ENCODE measurements at regions not wholly inside any gene's neighbourhood (a gene's known extent, or its start where the extent isn't known, plus 50 kb on each side); places are given as distances from the start of the nearest gene placed in this dataset.

GRCh38 chr2:3037196-3038194, 340.1 kb downstream of the EIPR1 start:
- H3K9me3 ChIP-seq (ENCODE audit: control insufficient read depth, insufficient read depth, low read length), result no peaks in the 10 kb centered on the region
- H3F3A ChIP-seq (ENCODE audit: control insufficient read depth, insufficient read depth), result no peaks in the 10 kb centered on the region
- TF ChIP-seq CTCF (IDR thresholded peaks at IDR 0.05; ENCODE audit: low read depth, low read length, poor library complexity, severe bottlenecking) (no peak), EZH2phosphoT487 (IDR thresholded peaks at IDR 0.05; ENCODE audit: borderline replicate concordance, low read length) (no peak)
- H3K79me2 ChIP-seq (ENCODE audit: control insufficient read depth, low read length), result no peaks in the 10 kb centered on the region
- no peaks in the 10 kb centered on the region for H3K27me3 ChIP-seq (ENCODE audit: control insufficient read depth, low read length)
- no peaks in the 10 kb centered on the region for H3K4me1 ChIP-seq (ENCODE audit: control insufficient read depth, low read length)
- no peak overlapping the region for H3K4me2 ChIP-seq (ENCODE audit: low read length)
- no peak overlapping the region for H3K4me3 ChIP-seq (ENCODE audit: low read length)
- no peaks in the 10 kb centered on the region for H3K36me3 ChIP-seq (ENCODE audit: control insufficient read depth, low read length)
- H4K20me1 ChIP-seq (ENCODE audit: control insufficient read depth, insufficient read depth, low read depth, low read length), result no peaks in the 10 kb centered on the region
- H3K9me2 ChIP-seq (replicated peaks; ENCODE audit: control insufficient read depth, low read length), result no peaks in the 10 kb centered on the region
- no peak overlapping the region for H3K27ac ChIP-seq (ENCODE audit: low read depth, low read length)

- H3K4me1 ChIP-seq (ENCODE audit: control insufficient read depth, low read length), result no peaks in the 10 kb centered on the region
- no peaks in the 10 kb centered on the region for H4K20me1 ChIP-seq (ENCODE audit: control insufficient read depth, insufficient read depth, low read depth, low read length)
- H3K36me3 ChIP-seq (ENCODE audit: control insufficient read depth, low read length), result no peaks in the 10 kb centered on the region
- no peak overlapping the region for H3K4me2 ChIP-seq (ENCODE audit: low read length)
- H3K9me2 ChIP-seq (replicated peaks; ENCODE audit: control insufficient read depth, low read length), result no peaks in the 10 kb centered on the region
- no peaks in the 10 kb centered on the region for H3F3A ChIP-seq (ENCODE audit: control insufficient read depth, insufficient read depth)
- H3K4me3 ChIP-seq (ENCODE audit: low read length), result no peak overlapping the region
- H3K27ac ChIP-seq (ENCODE audit: low read depth, low read length), result no peak overlapping the region
- H3K27me3 ChIP-seq (ENCODE audit: control insufficient read depth, low read length), result no peaks in the 10 kb centered on the region
- no peaks in the 10 kb centered on the region for H3K79me2 ChIP-seq (ENCODE audit: control insufficient read depth, low read length)
- TF ChIP-seq CTCF (IDR thresholded peaks at IDR 0.05; ENCODE audit: low read depth, low read length, poor library complexity, severe bottlenecking) (no peak), EZH2phosphoT487 (IDR thresholded peaks at IDR 0.05; ENCODE audit: borderline replicate concordance, low read length) (no peak)
- H3K9me3 ChIP-seq (ENCODE audit: control insufficient read depth, insufficient read depth, low read length), result no peaks in the 10 kb centered on the region
Observed at GRCh38 chr2:3036432-3037125, 341.0 kb downstream of the EIPR1 start.

GRCh38 chr2:3035385-3036050, 342.1 kb downstream of the EIPR1 start:
- H3K4me3 ChIP-seq (ENCODE audit: low read length), result no peak overlapping the region
- TF ChIP-seq EZH2phosphoT487 (IDR thresholded peaks at IDR 0.05; ENCODE audit: borderline replicate concordance, low read length) (no peak), CTCF (IDR thresholded peaks at IDR 0.05; ENCODE audit: low read depth, low read length, poor library complexity, severe bottlenecking) (no peak)
- H3K27ac ChIP-seq (ENCODE audit: low read depth, low read length), result no peak overlapping the region
- H3K4me2 ChIP-seq (ENCODE audit: low read length), result no peak overlapping the region
- H4K20me1 ChIP-seq (ENCODE audit: control insufficient read depth, insufficient read depth, low read depth, low read length), result no peaks in the 10 kb centered on the region
- no peaks in the 10 kb centered on the region for H3K9me2 ChIP-seq (replicated peaks; ENCODE audit: control insufficient read depth, low read length)
- H3K4me1 ChIP-seq (ENCODE audit: control insufficient read depth, low read length), result no peaks in the 10 kb centered on the region
- H3K79me2 ChIP-seq (ENCODE audit: control insufficient read depth, low read length), result no peaks in the 10 kb centered on the region
- H3F3A ChIP-seq (ENCODE audit: control insufficient read depth, insufficient read depth), result no peaks in the 10 kb centered on the region
- H3K36me3 ChIP-seq (ENCODE audit: control insufficient read depth, low read length), result no peaks in the 10 kb centered on the region
- no peaks in the 10 kb centered on the region for H3K9me3 ChIP-seq (ENCODE audit: control insufficient read depth, insufficient read depth, low read length)
- no peaks in the 10 kb centered on the region for H3K27me3 ChIP-seq (ENCODE audit: control insufficient read depth, low read length)

Data from DOHH2 (cell line).